ENCODE measurements at regions not wholly inside any gene's neighbourhood (a gene's known extent, or its start where the extent isn't known, plus 50 kb on each side); places are given as distances from the start of the nearest gene placed in this dataset.

DNA sequence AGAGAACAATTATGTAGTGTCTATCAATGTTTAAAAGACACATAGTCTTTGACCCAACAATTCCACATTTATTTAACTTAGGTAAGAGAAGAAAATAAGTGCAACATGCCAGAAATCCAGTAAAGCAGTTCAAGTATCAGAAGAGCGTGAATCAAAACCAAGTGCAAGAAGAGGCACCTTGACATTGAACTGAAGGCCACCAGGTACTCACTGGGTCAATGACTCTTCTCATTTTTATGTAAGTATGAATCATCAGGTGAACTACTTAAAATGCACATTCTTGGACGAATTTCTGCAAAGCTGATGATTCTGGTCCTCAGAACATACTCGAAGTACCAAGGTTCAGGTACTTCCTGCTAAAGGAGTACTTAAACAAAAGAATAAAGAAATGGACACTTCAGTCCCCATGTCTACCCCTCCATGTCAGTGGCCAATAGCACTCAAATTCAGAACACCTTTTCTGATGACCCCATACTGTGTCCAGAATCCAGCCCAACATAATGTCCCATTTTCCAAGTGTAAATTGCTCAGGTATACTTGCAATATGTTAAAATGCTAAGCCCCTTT lies 481.9 kb downstream of the GJA1 start:
- Histone ChIP-seq H3K4me3 (ENCODE audit: insufficient read depth, low read depth, low read length) (no peak overlapping the region), H3K27me3 (ENCODE audit: control insufficient read depth, insufficient read depth, low read length, poor library complexity, severe bottlenecking) (no peaks in the 10 kb centered on the region), H3K4me1 (ENCODE audit: control insufficient read depth, insufficient read depth, low read length) (no peaks in the 10 kb centered on the region), H3K27ac (ENCODE audit: insufficient read depth, low read depth, low read length, poor library complexity, severe bottlenecking) (no peak overlapping the region), H3K9me3 (ENCODE audit: control insufficient read depth, low read length) (no peaks in the 10 kb centered on the region), H3K36me3 (ENCODE audit: control insufficient read depth, insufficient read depth, low read length) (no peaks in the 10 kb centered on the region)
- WGBS, 2 experiments, result 92 to 93% methylated on average over 3 of the region's 3 CpGs

DNA sequence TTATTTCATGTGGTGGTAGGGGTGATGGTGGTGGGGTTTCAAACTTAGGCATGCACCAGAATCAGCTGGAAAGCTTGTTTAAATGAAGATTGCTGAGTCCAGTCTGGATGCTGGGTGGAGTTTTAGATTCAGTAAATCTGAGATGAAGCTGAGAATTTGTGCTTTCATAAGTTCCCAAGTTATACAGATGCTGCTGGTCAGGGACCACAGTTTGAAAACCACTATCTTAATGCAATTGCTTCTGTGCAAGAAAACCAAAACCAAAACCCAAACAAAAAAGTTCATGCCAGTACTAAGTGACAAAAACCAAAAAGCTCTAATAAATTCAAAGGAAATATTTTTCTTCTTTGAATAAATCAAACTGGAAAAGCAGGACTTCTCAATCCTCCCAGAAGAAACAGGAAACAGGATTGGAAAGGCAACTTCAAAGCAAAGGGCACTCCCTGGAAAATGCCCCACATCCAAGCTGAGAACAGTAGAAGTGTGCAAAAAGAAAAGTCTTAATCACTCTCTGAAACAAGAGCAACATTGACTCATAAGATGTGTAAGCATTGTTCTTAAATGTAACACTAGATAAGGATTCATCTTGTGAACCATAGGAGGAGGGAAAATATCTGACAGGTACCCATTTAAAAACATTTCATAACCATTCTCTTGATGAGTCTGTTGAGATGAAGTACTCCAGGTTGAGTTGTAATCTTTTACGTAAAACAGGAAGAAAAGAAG lies 481.5 kb upstream of the HSF2 start:
- Histone ChIP-seq H3K36me3 (ENCODE audit: control insufficient read depth, insufficient read depth, low read length) (no peaks in the 10 kb centered on the region), H3K4me3 (ENCODE audit: insufficient read depth, low read depth, low read length) (no peak overlapping the region), H3K27me3 (ENCODE audit: control insufficient read depth, insufficient read depth, low read length, poor library complexity, severe bottlenecking) (no peaks in the 10 kb centered on the region), H3K9me3 (ENCODE audit: control insufficient read depth, low read length) (no peaks in the 10 kb centered on the region), H3K27ac (ENCODE audit: insufficient read depth, low read depth, low read length, poor library complexity, severe bottlenecking) (no peak overlapping the region), H3K4me1 (ENCODE audit: control insufficient read depth, insufficient read depth, low read length) (no peaks in the 10 kb centered on the region)
- WGBS, 2 experiments, result 100% methylated on average over 1 of the region's 1 CpG; no CpG with 5 or more reads in 1 of the 2 experiments

DNA sequence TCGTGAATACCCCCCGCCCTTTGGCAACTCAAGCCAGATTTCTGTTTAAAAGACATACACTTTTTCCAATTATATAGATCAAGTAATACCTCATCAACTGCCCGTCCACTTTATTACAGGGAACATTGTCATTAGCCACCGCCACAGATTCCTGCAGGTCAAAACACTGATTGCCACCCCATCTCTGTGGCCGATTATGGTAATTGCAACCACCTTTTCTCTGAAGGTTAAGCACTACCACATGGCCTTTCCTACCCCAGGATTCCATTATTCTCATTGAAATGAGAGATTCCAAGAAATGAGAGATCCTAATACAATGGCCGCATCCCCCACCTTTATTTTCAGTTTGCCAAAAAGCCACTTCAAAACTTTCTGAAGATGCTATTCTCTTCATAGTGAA lies 478.8 kb upstream of the HSF2 start:
- H3K9me3 ChIP-seq (ENCODE audit: control insufficient read depth, low read length), result no peaks in the 10 kb centered on the region
- no peaks in the 10 kb centered on the region for H3K27me3 ChIP-seq (ENCODE audit: control insufficient read depth, insufficient read depth, low read length, poor library complexity, severe bottlenecking)
- no peak overlapping the region for H3K4me3 ChIP-seq (ENCODE audit: insufficient read depth, low read depth, low read length)
- no peak overlapping the region for H3K27ac ChIP-seq (ENCODE audit: insufficient read depth, low read depth, low read length, poor library complexity, severe bottlenecking)
- H3K4me1 ChIP-seq (ENCODE audit: control insufficient read depth, insufficient read depth, low read length), result no peaks in the 10 kb centered on the region
- H3K36me3 ChIP-seq (ENCODE audit: control insufficient read depth, insufficient read depth, low read length), result no peaks in the 10 kb centered on the region
- 88 to 89% methylated on average over 6 of the region's 6 CpGs for WGBS, 2 experiments

DNA sequence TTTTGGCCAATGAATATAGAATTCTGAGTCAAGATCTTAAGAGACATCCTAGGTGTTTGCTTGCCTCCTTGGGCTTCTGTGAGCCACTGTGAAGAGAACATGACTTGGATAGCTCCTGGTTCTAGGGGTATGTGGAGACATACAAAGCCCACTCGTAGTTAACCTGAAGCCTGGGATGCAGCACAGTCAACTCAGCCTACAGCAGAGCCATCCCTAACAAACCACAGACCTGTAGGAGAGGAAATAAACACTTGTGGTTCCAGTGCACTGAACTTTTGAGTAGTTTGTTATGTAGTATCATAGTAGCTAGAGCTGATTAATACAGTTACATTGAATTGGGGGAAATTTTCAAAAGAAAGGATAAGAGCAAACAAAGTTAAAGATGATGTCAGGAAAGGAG lies 474.4 kb upstream of the HSF2 start:
- 83 to 91% methylated on average over 1 of the region's 1 CpG for WGBS, 2 experiments

DNA sequence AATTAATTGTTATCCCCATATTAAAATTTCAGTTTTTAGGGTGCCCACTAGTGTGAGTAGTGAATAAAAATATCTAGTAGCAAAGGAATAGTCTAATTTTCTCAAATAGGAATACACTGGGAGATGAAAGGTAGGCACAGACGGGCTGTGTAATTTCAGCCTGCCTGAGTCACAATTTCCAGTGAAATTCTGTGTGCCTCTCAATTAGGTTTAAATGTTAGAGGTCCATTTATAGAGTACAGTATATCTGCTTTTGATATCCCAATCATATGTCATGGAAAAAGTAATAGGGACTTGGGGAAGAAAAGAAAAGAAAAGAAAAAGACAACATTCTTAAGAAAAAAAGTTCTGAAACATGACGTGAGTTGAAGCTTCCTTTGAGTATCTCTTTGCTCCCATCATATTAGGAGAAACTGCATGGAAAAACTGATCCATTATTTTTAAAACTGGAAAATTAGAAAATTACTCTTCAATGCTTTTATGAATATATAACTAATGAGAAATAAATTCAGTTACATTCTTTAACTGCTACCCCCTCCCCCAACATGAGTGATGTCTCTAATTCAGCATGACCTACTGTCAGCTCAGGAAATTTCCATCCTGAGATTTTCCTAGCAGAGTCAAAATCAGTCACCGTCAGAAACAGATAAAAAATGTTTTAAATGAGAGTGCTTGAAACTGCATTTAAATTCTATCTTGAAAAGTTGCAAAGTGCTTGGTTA lies 473.8 kb upstream of the HSF2 start:
- WGBS, 2 experiments, result 70 to 95% methylated on average over 3 of the region's 3 CpGs
- no peak overlapping the region for H3K27ac ChIP-seq (ENCODE audit: insufficient read depth, low read depth, low read length, poor library complexity, severe bottlenecking)

More for the DNA sequence above, 474.4 kb upstream of the HSF2 start:
- Histone ChIP-seq H3K4me1 (ENCODE audit: control insufficient read depth, insufficient read depth, low read length) (no peaks in the 10 kb centered on the region), H3K36me3 (ENCODE audit: control insufficient read depth, insufficient read depth, low read length) (no peaks in the 10 kb centered on the region), H3K9me3 (ENCODE audit: control insufficient read depth, low read length) (no peaks in the 10 kb centered on the region), H3K27ac (ENCODE audit: insufficient read depth, low read depth, low read length, poor library complexity, severe bottlenecking) (no peak overlapping the region), H3K27me3 (ENCODE audit: control insufficient read depth, insufficient read depth, low read length, poor library complexity, severe bottlenecking) (no peaks in the 10 kb centered on the region), H3K4me3 (ENCODE audit: insufficient read depth, low read depth, low read length) (no peak overlapping the region)

DNA sequence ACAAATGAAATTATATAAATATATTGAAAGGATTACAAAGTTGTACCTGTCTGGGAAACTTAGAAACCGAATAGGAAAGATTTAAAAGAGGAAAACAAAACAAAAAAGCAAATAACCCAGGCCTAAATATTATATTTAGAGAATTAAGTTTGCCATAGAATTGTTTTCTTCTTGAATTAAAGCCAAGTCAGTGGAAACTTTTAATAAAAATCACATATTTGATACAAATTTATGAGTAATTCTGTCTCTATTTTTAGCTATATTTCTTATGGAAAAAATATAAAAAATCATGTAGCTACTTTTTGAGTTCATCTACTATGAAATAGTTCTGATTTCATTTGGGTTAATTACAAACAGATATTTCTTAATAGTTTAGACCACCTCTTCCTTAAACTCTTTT lies 470.2 kb upstream of the HSF2 start:
- H3K27ac ChIP-seq (ENCODE audit: insufficient read depth, low read depth, low read length, poor library complexity, severe bottlenecking), result no peak overlapping the region
- H3K36me3 ChIP-seq (ENCODE audit: control insufficient read depth, insufficient read depth, low read length), result no peaks in the 10 kb centered on the region
- no peaks in the 10 kb centered on the region for H3K27me3 ChIP-seq (ENCODE audit: control insufficient read depth, insufficient read depth, low read length, poor library complexity, severe bottlenecking)
- no peaks in the 10 kb centered on the region for H3K9me3 ChIP-seq (ENCODE audit: control insufficient read depth, low read length)
- no peak overlapping the region for H3K4me3 ChIP-seq (ENCODE audit: insufficient read depth, low read depth, low read length)
- 100% methylated on average over 1 of the region's 1 CpG; no CpG with 5 or more reads in 1 of the 2 experiments for WGBS, 2 experiments
- peaks cover 8% of the 10 kb centered on the region for H3K4me1 ChIP-seq (ENCODE audit: control insufficient read depth, insufficient read depth, low read length)

More for the DNA sequence above, 473.8 kb upstream of the HSF2 start:
- no peaks in the 10 kb centered on the region for H3K4me1 ChIP-seq (ENCODE audit: control insufficient read depth, insufficient read depth, low read length)
- H3K9me3 ChIP-seq (ENCODE audit: control insufficient read depth, low read length), result no peaks in the 10 kb centered on the region
- no peak overlapping the region for H3K4me3 ChIP-seq (ENCODE audit: insufficient read depth, low read depth, low read length)
- H3K36me3 ChIP-seq (ENCODE audit: control insufficient read depth, insufficient read depth, low read length), result no peaks in the 10 kb centered on the region
- no peaks in the 10 kb centered on the region for H3K27me3 ChIP-seq (ENCODE audit: control insufficient read depth, insufficient read depth, low read length, poor library complexity, severe bottlenecking)

DNA sequence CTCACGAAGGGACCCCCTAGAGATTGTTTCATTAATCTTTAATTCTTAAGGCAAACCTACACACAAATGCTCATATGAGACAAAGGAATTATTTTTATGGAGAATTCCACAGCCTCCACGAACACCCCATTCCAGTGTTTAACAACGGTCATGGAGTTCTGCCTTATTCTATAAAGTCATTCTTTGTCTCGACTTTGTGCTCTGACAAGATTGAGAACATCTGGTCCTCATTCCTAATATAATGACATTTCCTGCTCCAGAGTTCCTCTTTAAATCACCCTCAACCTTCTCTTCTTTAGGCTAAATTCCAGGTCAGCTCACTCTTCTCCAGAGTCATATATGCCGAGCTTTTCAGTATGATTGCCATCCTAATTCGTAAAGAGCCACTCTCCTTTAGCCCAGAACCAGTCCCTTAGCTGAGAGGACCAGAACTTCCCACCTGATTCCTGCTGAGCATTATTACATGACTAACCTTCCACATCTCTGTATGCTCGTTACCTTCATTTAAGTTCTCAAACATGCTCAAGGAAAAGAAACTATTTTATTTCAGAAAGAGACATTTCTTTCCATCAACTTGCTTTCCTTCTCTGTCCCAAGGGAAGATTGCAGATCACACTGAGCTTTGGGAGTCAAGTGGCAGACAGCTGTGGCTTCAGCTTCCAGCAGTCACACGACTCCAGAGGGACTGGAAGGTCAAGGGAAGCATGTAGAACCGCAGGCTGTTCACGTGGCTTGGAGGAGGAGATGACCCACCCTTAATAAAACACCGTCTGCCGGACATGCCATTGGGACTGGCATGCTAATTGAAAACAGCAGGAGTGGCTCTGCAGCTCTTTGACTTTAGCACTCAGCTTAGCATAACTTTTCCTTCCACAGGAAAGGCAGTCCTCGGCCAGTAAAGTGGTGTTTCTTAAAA lies 467.1 kb upstream of the HSF2 start:
- Histone ChIP-seq H3K27me3 (ENCODE audit: control insufficient read depth, insufficient read depth, low read length, poor library complexity, severe bottlenecking) (no peaks in the 10 kb centered on the region), H3K9me3 (ENCODE audit: control insufficient read depth, low read length) (no peaks in the 10 kb centered on the region), H3K27ac (ENCODE audit: insufficient read depth, low read depth, low read length, poor library complexity, severe bottlenecking) (no peak overlapping the region), H3K4me3 (ENCODE audit: insufficient read depth, low read depth, low read length) (no peak overlapping the region), H3K4me1 (ENCODE audit: control insufficient read depth, insufficient read depth, low read length) (peaks cover 8% of the 10 kb centered on the region), H3K36me3 (ENCODE audit: control insufficient read depth, insufficient read depth, low read length) (no peaks in the 10 kb centered on the region)
- 37 to 39% methylated on average over 11 to 13 of the region's 13 CpGs for WGBS, 2 experiments

DNA sequence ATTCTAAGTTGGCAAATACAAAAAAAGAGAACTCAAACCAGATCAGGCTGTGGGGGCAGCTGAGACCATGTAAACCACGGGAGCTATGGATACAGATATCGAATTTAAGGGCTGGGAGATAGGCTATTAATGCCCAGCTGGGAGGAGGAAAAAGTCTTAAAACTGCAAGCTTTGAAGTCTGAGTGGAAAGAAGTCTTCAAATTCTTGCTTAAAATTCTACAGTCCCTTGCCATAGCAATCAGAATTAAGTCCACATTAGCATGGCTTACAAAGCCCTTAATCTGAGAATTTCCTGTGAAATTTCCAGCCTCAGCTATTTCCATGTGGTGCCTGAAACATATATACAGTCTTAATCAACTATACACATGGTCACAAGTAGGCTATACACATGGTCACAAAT lies 465.0 kb upstream of the HSF2 start:
- Histone ChIP-seq H3K9me3 (ENCODE audit: control insufficient read depth, low read length) (no peaks in the 10 kb centered on the region), H3K4me1 (ENCODE audit: control insufficient read depth, insufficient read depth, low read length) (peaks cover 8% of the 10 kb centered on the region), H3K27me3 (ENCODE audit: control insufficient read depth, insufficient read depth, low read length, poor library complexity, severe bottlenecking) (no peaks in the 10 kb centered on the region), H3K4me3 (ENCODE audit: insufficient read depth, low read depth, low read length) (no peak overlapping the region), H3K36me3 (ENCODE audit: control insufficient read depth, insufficient read depth, low read length) (no peaks in the 10 kb centered on the region), H3K27ac (ENCODE audit: insufficient read depth, low read depth, low read length, poor library complexity, severe bottlenecking) (no peak overlapping the region)
- WGBS, 2 experiments, result 82 to 88% methylated on average over 2 of the region's 2 CpGs

DNA sequence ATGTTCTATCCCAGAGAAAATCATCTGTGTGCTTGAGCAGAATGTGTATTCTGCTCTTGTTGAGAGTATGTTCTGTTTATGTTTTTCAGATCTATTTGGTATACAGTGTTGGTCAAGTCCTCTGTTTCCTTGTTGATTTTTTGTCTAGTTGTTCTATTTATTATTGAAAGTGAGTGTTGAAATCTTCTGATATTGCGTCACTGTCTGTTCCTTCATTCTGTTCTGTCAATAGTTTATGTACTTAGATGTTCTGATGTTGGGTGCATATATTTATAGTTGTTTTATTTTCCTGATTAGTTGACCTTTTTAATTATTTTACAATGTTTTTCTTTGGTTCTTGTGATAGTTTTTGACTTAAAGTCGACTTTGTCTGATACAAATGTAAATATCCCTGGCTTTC lies 458.7 kb upstream of the HSF2 start:
- H3K27me3 ChIP-seq (ENCODE audit: control insufficient read depth, insufficient read depth, low read length, poor library complexity, severe bottlenecking), result no peaks in the 10 kb centered on the region
- no peaks in the 10 kb centered on the region for H3K9me3 ChIP-seq (ENCODE audit: control insufficient read depth, low read length)
- no peak overlapping the region for H3K27ac ChIP-seq (ENCODE audit: insufficient read depth, low read depth, low read length, poor library complexity, severe bottlenecking)
- H3K4me1 ChIP-seq (ENCODE audit: control insufficient read depth, insufficient read depth, low read length), result no peaks in the 10 kb centered on the region
- H3K4me3 ChIP-seq (ENCODE audit: insufficient read depth, low read depth, low read length), result no peak overlapping the region
- H3K36me3 ChIP-seq (ENCODE audit: control insufficient read depth, insufficient read depth, low read length), result no peaks in the 10 kb centered on the region
- WGBS, 2 experiments, result 92% methylated on average over 2 of the region's 2 CpGs; no CpG with 5 or more reads in 1 of the 2 experiments
